Omental fat pad (tissue), 3 donors: ENCODE measurements at regions not wholly inside any gene's neighbourhood (a gene's known extent, or its start where the extent isn't known, plus 50 kb on each side); places are given as distances from the start of the nearest gene placed in this dataset.

Experiments used
- ATAC-seq: fragments of 150-250 bp; one replicate; pipeline ENCODE4 v1.9.1; 2016; ENCODE audit warnings: mild to moderate bottlenecking, moderate library complexity; ENCODE audit not compliant: low FRiP score
- DNase-seq: peaks from one replicate; pipeline ENCODE4 v3.0.0-alpha.2; 2019; ENCODE audit warnings: low spot score
- TF ChIP-seq, protein P1 (sequence below), 3 donors: fragments of 450-650 bp; IDR thresholded peaks; one replicate each; pipeline ENCODE4 v1.5.1; 2016 to 2017; ENCODE audit warnings: antibody characterized with exemption in 3 of 3, mild to moderate bottlenecking in 3 of 3, moderate library complexity in 2 of 3

DNA sequence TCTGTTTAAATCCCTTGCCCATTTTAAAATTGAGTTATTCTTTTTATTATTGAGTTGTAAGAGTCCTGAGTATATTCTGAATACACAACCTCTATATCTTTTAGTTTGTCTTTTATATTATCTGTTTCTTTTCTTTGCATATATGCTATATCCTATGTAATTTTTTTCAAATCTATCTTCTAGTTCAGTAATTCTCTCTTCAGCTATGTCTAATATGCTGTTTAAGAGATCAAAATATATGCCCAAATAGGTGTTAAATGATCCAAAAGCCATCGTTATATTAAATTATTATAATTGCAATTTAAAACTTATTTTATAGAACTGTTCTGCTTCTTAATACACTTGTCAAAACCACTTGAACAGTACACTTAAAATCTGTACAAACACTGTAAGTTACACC lies 107.4 kb upstream of the TSPAN5 start:
- no peak for ATAC-seq
- TF ChIP-seq, protein P1, sequence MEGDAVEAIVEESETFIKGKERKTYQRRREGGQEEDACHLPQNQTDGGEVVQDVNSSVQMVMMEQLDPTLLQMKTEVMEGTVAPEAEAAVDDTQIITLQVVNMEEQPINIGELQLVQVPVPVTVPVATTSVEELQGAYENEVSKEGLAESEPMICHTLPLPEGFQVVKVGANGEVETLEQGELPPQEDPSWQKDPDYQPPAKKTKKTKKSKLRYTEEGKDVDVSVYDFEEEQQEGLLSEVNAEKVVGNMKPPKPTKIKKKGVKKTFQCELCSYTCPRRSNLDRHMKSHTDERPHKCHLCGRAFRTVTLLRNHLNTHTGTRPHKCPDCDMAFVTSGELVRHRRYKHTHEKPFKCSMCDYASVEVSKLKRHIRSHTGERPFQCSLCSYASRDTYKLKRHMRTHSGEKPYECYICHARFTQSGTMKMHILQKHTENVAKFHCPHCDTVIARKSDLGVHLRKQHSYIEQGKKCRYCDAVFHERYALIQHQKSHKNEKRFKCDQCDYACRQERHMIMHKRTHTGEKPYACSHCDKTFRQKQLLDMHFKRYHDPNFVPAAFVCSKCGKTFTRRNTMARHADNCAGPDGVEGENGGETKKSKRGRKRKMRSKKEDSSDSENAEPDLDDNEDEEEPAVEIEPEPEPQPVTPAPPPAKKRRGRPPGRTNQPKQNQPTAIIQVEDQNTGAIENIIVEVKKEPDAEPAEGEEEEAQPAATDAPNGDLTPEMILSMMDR (IDR thresholded peaks at IDR 0.05), result no peak

GRCh38 chr4:98758182-98758581 lies 99.8 kb upstream of the TSPAN5 start:
- DNase-seq, result no peak
- ATAC-seq, result no peak
- TF ChIP-seq, protein P1 (IDR thresholded peaks at IDR 0.05), result no peak

More for the DNA sequence above, 107.4 kb upstream of the TSPAN5 start:
- DNase-seq, result no peak

- ATAC-seq (no peak), DNase-seq (no peak)
- TF ChIP-seq, protein P1 (IDR thresholded peaks at IDR 0.05), result no peak
Observed at GRCh38 chr4:98754736-98755135, 96.3 kb upstream of the TSPAN5 start.

DNA sequence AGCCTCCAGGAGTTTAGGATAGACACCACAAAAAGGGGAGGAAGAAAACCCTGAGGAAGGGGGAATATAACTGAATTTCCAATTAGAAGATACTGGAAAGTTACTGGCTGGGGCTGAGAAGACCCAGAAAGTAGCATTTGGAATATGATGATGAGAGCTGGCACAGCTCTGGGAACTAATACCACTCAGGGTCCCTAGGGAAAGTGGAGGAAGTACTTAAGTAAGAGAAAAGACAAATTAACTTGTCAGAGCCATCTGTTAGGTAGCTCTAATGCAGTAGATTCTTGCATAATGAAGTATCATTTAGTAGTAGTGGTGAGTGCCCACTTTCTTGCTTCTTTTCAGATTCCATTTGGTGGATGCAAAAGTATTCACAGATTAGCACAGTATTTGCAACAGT lies 90.8 kb upstream of the TSPAN5 start:
- ATAC-seq (no peak), DNase-seq (no peak)

DNA sequence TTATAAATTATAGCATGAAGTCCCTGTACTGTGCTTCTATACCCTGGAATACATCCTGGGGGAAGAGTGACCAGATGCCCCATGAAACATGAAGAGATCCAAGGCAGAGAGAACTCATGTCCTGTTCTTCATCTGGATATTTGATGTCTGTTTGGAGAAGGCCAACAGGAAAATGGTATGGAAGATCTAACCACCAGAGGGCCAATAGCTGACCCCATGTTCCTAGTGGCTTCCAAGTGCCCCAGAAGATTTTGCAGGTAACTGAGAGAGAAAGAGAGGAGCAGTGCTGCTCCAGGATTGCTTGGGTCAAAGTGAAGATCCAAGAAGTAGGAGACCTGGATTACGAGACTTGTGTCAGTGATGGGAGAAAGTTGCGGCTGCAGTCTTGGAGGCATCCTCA lies 90.2 kb upstream of the TSPAN5 start:
- ATAC-seq, result no peak
- TF ChIP-seq, protein P1 (IDR thresholded peaks at IDR 0.05), result no peak
- no peak for DNase-seq

More for the DNA sequence above, 90.8 kb upstream of the TSPAN5 start:
- TF ChIP-seq, protein P1 (IDR thresholded peaks at IDR 0.05), result no peak

DNA sequence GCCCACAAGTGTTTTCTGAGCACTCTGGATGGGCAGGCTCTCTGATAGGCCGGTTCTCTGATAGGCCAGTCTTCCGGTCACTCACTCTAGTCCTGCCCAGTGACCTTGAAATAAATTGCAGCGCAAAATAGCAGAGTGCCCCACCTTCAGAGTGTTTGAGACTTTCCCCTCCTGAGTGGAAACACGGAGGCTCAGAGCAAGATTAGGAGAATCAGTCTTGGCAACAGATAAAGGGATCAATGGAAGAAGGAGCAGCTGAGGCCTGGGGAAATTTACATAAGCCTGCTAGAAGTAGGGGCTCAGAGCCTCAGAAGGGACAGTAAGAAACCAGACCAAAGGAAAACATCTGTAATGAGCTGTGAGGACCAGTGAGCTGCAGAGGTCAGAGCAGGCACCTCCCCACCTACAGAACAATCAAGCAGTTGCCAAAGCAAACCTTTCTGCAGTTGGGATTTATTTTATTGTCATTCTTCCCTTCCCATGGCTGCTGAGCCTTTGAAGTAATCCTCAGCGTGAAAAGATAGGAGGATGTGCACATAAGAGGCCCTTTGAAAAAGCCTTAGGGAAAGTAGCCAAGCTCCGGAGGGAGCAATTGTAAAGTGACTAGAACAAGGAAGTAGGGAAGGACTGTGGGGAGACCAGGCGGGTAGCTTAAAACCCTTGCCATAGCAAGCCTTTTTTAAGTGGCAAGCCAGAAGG lies 89.1 kb upstream of the TSPAN5 start:
- ATAC-seq (no peak), DNase-seq (no peak)
- TF ChIP-seq, protein P1 (IDR thresholded peaks at IDR 0.05), result no peak

- TF ChIP-seq, protein P1 (IDR thresholded peaks at IDR 0.05), result no peak
- DNase-seq (no peak), ATAC-seq (no peak)
Observed at GRCh38 chr4:98746936-98747335, 88.5 kb upstream of the TSPAN5 start.
